Neutrophil (primary cell): ENCODE measurements at regions not wholly inside any gene's neighbourhood (a gene's known extent, or its start where the extent isn't known, plus 50 kb on each side); places are given as distances from the start of the nearest gene placed in this dataset.

ENCODE experiments used
- H3K27ac ChIP-seq: fragments of 200-600 bp; sonication (generic); 2 replicates; pipeline ENCODE4 v1.5.1; 2016; ENCODE audit warnings: mild to moderate bottlenecking, moderate library complexity
- H3K27me3 ChIP-seq: fragments of 200-600 bp; sonication (generic); 2 replicates; pipeline ENCODE4 v1.6.0; 2016; ENCODE audit warnings: mild to moderate bottlenecking
- H3K36me3 ChIP-seq: fragments of 200-600 bp; sonication (generic); 2 replicates; pipeline ENCODE4 v1.5.1; 2017
- H3K4me1 ChIP-seq, 2 experiments: fragments of 200-600 bp in 1 of 2; sonication (generic) in 1 of 2; 1 replicate in 1 of 2; 2 replicates in 1 of 2; pipeline versions ENCODE4 v1.5.1 to v1.6.1; 2013 to 2016; ENCODE audit warnings: low read depth in 1 of 2, low read length in 1 of 2, mild to moderate bottlenecking in 1 of 2, moderate library complexity in 1 of 2; ENCODE audit not compliant: control insufficient read depth in 1 of 2, insufficient read depth in 1 of 2
- H3K4me3 ChIP-seq, 2 experiments: fragments of 200-600 bp in 1 of 2; sonication (generic) in 1 of 2; 1 replicate in 1 of 2; 2 replicates in 1 of 2; pipeline ENCODE4 v1.5.1; 2013 to 2016; ENCODE audit warnings: low read depth in 1 of 2, low read length in 1 of 2, mild to moderate bottlenecking in 1 of 2, moderate library complexity in 1 of 2
- H3K9me3 ChIP-seq: fragments of 200-600 bp; sonication (generic); 2 replicates; pipeline ENCODE4 v1.5.1; 2016
- CTCF ChIP-seq: fragments of 200-600 bp; sonication (generic); IDR thresholded peaks from 2 replicates; pipeline ENCODE4 v1.5.1; 2016; ENCODE audit warnings: antibody characterized with exemption

- H3K27me3 ChIP-seq = no peaks in the 10 kb centered on the region
- H3K27ac ChIP-seq = no peak overlapping the region
- TF ChIP-seq CTCF = no peak
Observed at GRCh38 chr21:35925497-35925896, 134.8 kb downstream of the SETD4 start.

GRCh38 chr21:35924714-35925301 lies 135.5 kb downstream of the SETD4 start:
- Histone ChIP-seq H3K9me3 (no peaks in the 10 kb centered on the region), H3K4me3 (no peak overlapping the region), H3K36me3 (no peaks in the 10 kb centered on the region), H3K4me1 (no peaks in the 10 kb centered on the region), H3K27ac (no peak overlapping the region), H3K27me3 (no peaks in the 10 kb centered on the region)
- no peak for TF ChIP-seq CTCF

More at GRCh38 chr21:35925497-35925896, 134.8 kb downstream of the SETD4 start:
- H3K4me3 ChIP-seq = no peak overlapping the region
- H3K36me3 ChIP-seq = no peaks in the 10 kb centered on the region
- H3K9me3 ChIP-seq = no peaks in the 10 kb centered on the region
- H3K4me1 ChIP-seq = no peaks in the 10 kb centered on the region

- H3K27ac ChIP-seq = no peak overlapping the region
- no peaks in the 10 kb centered on the region for H3K9me3 ChIP-seq
- H3K27me3 ChIP-seq = no peaks in the 10 kb centered on the region
- no peaks in the 10 kb centered on the region for H3K36me3 ChIP-seq
- no peak overlapping the region for H3K4me3 ChIP-seq
- H3K4me1 ChIP-seq = no peaks in the 10 kb centered on the region
- no peak for TF ChIP-seq CTCF
Observed at GRCh38 chr21:35923971-35924370, 136.4 kb downstream of the SETD4 start.

- H3K27me3 ChIP-seq = no peaks in the 10 kb centered on the region
- H3K4me3 ChIP-seq = no peak overlapping the region
- H3K27ac ChIP-seq = no peak overlapping the region
- TF ChIP-seq CTCF = no peak
- H3K9me3 ChIP-seq = no peaks in the 10 kb centered on the region
- H3K4me1 ChIP-seq = no peaks in the 10 kb centered on the region
- H3K36me3 ChIP-seq = no peaks in the 10 kb centered on the region
Observed at GRCh38 chr21:35922618-35923017, 137.7 kb downstream of the SETD4 start.

- no peaks in the 10 kb centered on the region for H3K36me3 ChIP-seq
- no peak for TF ChIP-seq CTCF
- no peak overlapping the region for H3K27ac ChIP-seq
- H3K27me3 ChIP-seq = no peaks in the 10 kb centered on the region
- no peaks in the 10 kb centered on the region for H3K9me3 ChIP-seq
- no peaks in the 10 kb centered on the region for H3K4me1 ChIP-seq
- H3K4me3 ChIP-seq = no peak overlapping the region
Observed at GRCh38 chr21:35921471-35921870, 138.9 kb downstream of the SETD4 start.

GRCh38 chr21:35920436-35920835 lies 139.9 kb downstream of the SETD4 start:
- H3K27me3 ChIP-seq = no peaks in the 10 kb centered on the region
- TF ChIP-seq CTCF = no peak
- no peaks in the 10 kb centered on the region for H3K4me1 ChIP-seq
- H3K27ac ChIP-seq = no peak overlapping the region
- H3K4me3 ChIP-seq = no peak overlapping the region
- no peaks in the 10 kb centered on the region for H3K36me3 ChIP-seq
- no peaks in the 10 kb centered on the region for H3K9me3 ChIP-seq
